GM12878 (cell line): ENCODE measurements at regions not wholly inside any gene's neighbourhood (a gene's known extent, or its start where the extent isn't known, plus 50 kb on each side); places are given as distances from the start of the nearest gene placed in this dataset.

Source experiments
- ATAC-seq: fragments of 200-7000 bp; cut with Tn5 transposase; 3 replicates; pipeline ENCODE4 v1.9.1; 2020; ENCODE audit warnings: mild to moderate bottlenecking, moderate library complexity
- BruUV-seq: library from RNA; stranded (reverse); fragments of 400-500 nt; replicated peaks from 2 replicates; lab custom pipeline; 2021; lab: Mats Ljungman, UMichigan
- CTCF ChIA-PET: fragments of 300-600 bp; sonication (Branson Sonifier 250); formaldehyde crosslinking; extraction: SDS; loops from one replicate; lab custom pipeline; 2021; ENCODE audit warnings: inconsistent platforms; lab: Yijun Ruan, JAX
- POLR2A ChIA-PET: fragments of 350-600 bp; formaldehyde crosslinking; extraction: SDS; loops from one replicate; lab custom pipeline; 2021; ENCODE audit warnings: inconsistent platforms; lab: Charles Lee
- RAD21 ChIA-PET: fragments of 300-600 bp; sonication (Branson Sonifier 250); formaldehyde crosslinking; loops from one replicate; lab custom pipeline; 2023; ENCODE audit warnings: antibody characterized with exemption; ENCODE audit not compliant: unreplicated experiment; lab: Charles Lee
- SMC1A ChIA-PET: fragments of 300-600 bp; sonication (Branson Sonifier 250); formaldehyde crosslinking; loops from one replicate; lab custom pipeline; 2023; ENCODE audit not compliant: unreplicated experiment, uncharacterized antibody; lab: Charles Lee
- DNase-seq: peaks from one replicate; pipeline ENCODE4 v3.0.0-alpha.2; 2011; ENCODE audit warnings: low read depth, low spot score
- FAIRE-seq: peaks from 3 replicates; lab custom pipeline; 2011; peaks lifted over from hg19 to GRCh38; lab: Jason Lieb, UNC
- H2AFZ ChIP-seq: 2 replicates; pipeline ENCODE4 v1.6.0; 2011; ENCODE audit warnings: low read depth, low read length, control low read depth; ENCODE audit not compliant: control insufficient read depth
- H3K27ac ChIP-seq: 2 replicates; pipeline ENCODE4 v1.5.1; 2011; ENCODE audit warnings: control low read depth; ENCODE audit not compliant: control insufficient read depth, insufficient read depth
- H3K27me3 ChIP-seq, 2 experiments: replicated peaks in 1 of 2; 2 replicates each; pipeline versions ENCODE4 v1.6.0 to v1.6.1; 2011; ENCODE audit warnings: low read length in 1 of 2; ENCODE audit not compliant: control insufficient read depth in 2 of 2, insufficient read depth in 2 of 2
- H3K36me3 ChIP-seq, 2 experiments: 2 replicates each; pipeline ENCODE4 v1.5.1; 2011; ENCODE audit warnings: low read length in 1 of 2; ENCODE audit not compliant: control insufficient read depth in 2 of 2, insufficient read depth in 2 of 2
- H3K4me1 ChIP-seq: 2 replicates; pipeline ENCODE4 v1.6.1; 2011; ENCODE audit warnings: mild to moderate bottlenecking, low read length, moderate library complexity, mixed read lengths; ENCODE audit not compliant: control insufficient read depth, insufficient read depth
- H3K4me2 ChIP-seq: 2 replicates; pipeline ENCODE4 v1.6.0; 2011; ENCODE audit warnings: control low read depth; ENCODE audit not compliant: control insufficient read depth, insufficient read depth
- H3K4me3 ChIP-seq: fragments of 200-600 bp; sonication (generic); 2 replicates; pipeline ENCODE4 v1.5.1; 2016
- H3K79me2 ChIP-seq: 2 replicates; pipeline ENCODE4 v1.6.0; 2011; ENCODE audit warnings: low read length; ENCODE audit not compliant: control insufficient read depth, insufficient read depth
- H3K9ac ChIP-seq: 2 replicates; pipeline ENCODE4 v1.8.0; 2011; ENCODE audit warnings: low read length, control low read depth, mixed read lengths; ENCODE audit not compliant: control insufficient read depth, insufficient read depth
- H3K9me3 ChIP-seq: replicated peaks from 3 replicates; pipeline ENCODE4 v1.5.1; 2011; ENCODE audit warnings: mild to moderate bottlenecking, low read length; ENCODE audit not compliant: control insufficient read depth, insufficient read depth
- H4K20me1 ChIP-seq: 2 replicates; pipeline ENCODE4 v1.6.0; 2011; ENCODE audit not compliant: control insufficient read depth, insufficient read depth
- CBFB ChIP-seq: IDR thresholded peaks from 2 replicates; pipeline ENCODE4 v1.6.1; 2016; ENCODE audit warnings: antibody characterized with exemption, low read depth
- CBX5 ChIP-seq: sonication (generic); IDR thresholded peaks from 2 replicates; pipeline ENCODE4 v1.6.1; 2016; ENCODE audit warnings: low read depth, moderate library complexity, mild to moderate bottlenecking, inconsistent platforms
- ESRRA ChIP-seq: IDR thresholded peaks from 2 replicates; pipeline ENCODE4 v1.6.1; 2012; ENCODE audit warnings: mild to moderate bottlenecking, low read length, improper control_type of control experiment
- HDAC6 ChIP-seq: fragments of 200-600 bp; sonication (generic); IDR thresholded peaks from one replicate; pipeline ENCODE4 v1.8.0; 2017; ENCODE audit warnings: antibody characterized with exemption; ENCODE audit not compliant: unreplicated experiment
- NFYA ChIP-seq: IDR thresholded peaks from 2 replicates; pipeline ENCODE4 v1.6.1; 2011; ENCODE audit warnings: low read depth, mild to moderate bottlenecking, low read length, improper control_type of control experiment, borderline replicate concordance
- NFYB ChIP-seq: IDR thresholded peaks from 2 replicates; pipeline ENCODE4 v1.6.1; 2011; ENCODE audit warnings: low read depth, mild to moderate bottlenecking, low read length, improper control_type of control experiment, moderate library complexity; ENCODE audit not compliant: insufficient read depth
- NRF1 ChIP-seq: conservative IDR thresholded peaks from 2 replicates; pipeline ENCODE4 v1.6.1; 2011; ENCODE audit warnings: mild to moderate bottlenecking, low read depth, low read length, improper control_type of control experiment
- PAX5 ChIP-seq: IDR thresholded peaks from 2 replicates; pipeline ENCODE4 v1.6.1; 2011; ENCODE audit warnings: low read depth, low read length, borderline replicate concordance
- RELA ChIP-seq: fragments of 450-650 bp; IDR thresholded peaks from 2 replicates; pipeline ENCODE4 v1.8.0; 2014; ENCODE audit warnings: borderline replicate concordance; ENCODE audit not compliant: partially characterized antibody
- RUNX3 ChIP-seq: IDR thresholded peaks from 2 replicates; pipeline ENCODE4 v1.6.1; 2012; ENCODE audit warnings: low read length, inconsistent platforms
- TCF3 ChIP-seq: IDR thresholded peaks from 2 replicates; pipeline ENCODE4 v1.6.1; 2012; ENCODE audit warnings: low read depth, mild to moderate bottlenecking, low read length, borderline replicate concordance; ENCODE audit not compliant: insufficient read depth
- TCF7 ChIP-seq: IDR thresholded peaks from 2 replicates; pipeline ENCODE4 v1.6.1; 2014; ENCODE audit warnings: antibody characterized with exemption, borderline replicate concordance
- YBX1 ChIP-seq: fragments of 450-650 bp; IDR thresholded peaks from 2 replicates; pipeline ENCODE4 v1.6.1; 2016; ENCODE audit warnings: antibody characterized with exemption
- WGBS: methylation state at CpG from one replicate; pipeline ENCODE4 v1.1.6; 2016; ENCODE audit warnings: low lambda C conversion rate; ENCODE audit not compliant: insufficient replicate concordance, insufficient coverage; ENCODE audit errors: missing lambda C conversion rate; 5-methylcytosine and 5-hydroxymethylcytosine counted together
- in situ Hi-C: fragments of 300-500 bp; cut with MboI; formaldehyde crosslinking; loops from 9 replicates; pipeline ENCODE4 v1.14.3; 2018; ENCODE audit warnings: mixed read lengths
- intact Hi-C: fragments of 100-400 bp; cut with micrococcal nuclease; formaldehyde crosslinking; loops from one replicate; pipeline ENCODE4 v1.14.2; 2022; ENCODE audit not compliant: unreplicated experiment
- TF ChIP-seq, protein P1 (sequence below): IDR thresholded peaks from 2 replicates; pipeline ENCODE4 v1.6.1; 2011; ENCODE audit warnings: low read depth, mild to moderate bottlenecking, low read length, moderate library complexity, borderline replicate concordance; ENCODE audit errors: extremely low read depth
- TF ChIP-seq, protein P2 (sequence below): fragments of 450-650 bp; IDR thresholded peaks from 2 replicates; pipeline ENCODE4 v1.6.1; 2017; ENCODE audit warnings: mild to moderate bottlenecking, low read depth, inconsistent platforms; ENCODE audit not compliant: poor library complexity, severe bottlenecking
- TF ChIP-seq, protein P3 (sequence below): IDR thresholded peaks from 2 replicates; pipeline ENCODE4 v1.6.1; 2011; ENCODE audit warnings: mild to moderate bottlenecking, low read depth, low read length, moderate library complexity; ENCODE audit not compliant: insufficient replicate concordance
- TF ChIP-seq, protein P4 (sequence below): fragments of 450-650 bp; IDR thresholded peaks from 2 replicates; pipeline ENCODE4 v1.6.1; 2014; ENCODE audit warnings: mild to moderate bottlenecking

DNA sequence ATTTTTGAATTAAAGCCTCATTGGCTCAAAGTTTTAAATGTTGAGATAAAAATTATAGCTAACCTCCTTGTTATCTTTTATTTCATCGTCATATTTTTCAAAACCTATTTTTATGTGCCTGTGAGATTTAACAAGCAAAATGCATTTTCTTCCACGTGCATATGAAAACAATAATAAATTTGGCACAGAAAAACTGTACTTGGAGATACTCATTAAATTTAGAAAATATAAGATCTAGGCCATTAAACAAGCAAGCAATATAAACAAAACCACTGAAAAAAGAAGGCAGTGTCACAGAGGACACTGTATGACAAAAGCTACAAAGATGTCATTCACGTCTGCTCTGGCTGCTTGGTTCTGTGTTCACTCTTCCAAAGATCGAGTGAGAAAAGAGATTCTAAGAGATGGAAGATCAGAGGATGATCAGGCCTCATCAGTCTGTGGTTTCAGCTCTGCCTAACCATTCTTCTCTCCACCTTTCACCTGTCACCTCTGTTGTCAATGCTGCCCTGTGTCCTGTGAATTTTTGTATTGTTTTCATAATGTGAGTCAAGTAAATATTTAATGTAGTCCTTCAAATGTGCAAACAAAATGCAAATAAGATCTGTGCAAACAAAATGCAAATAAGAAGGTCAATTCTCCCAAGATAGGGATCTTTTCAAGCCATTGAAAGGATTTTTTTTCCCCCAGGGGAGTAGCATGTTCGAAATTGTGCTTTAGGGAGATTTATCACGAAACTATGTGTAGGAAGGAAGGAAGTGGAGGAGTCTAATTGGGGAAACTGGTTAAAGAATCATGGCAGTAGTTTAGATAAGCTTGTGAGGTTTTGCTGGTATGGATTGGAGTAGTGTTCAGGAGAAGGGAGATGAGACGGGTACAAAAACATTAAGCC lies 138.7 kb upstream of the RBMS1 start (continued):
- TF ChIP-seq, protein P1, sequence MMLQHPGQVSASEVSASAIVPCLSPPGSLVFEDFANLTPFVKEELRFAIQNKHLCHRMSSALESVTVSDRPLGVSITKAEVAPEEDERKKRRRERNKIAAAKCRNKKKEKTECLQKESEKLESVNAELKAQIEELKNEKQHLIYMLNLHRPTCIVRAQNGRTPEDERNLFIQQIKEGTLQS: no peak
- TF ChIP-seq CBX5 (no peak), YBX1 (no peak), NFYB (no peak)

DNA sequence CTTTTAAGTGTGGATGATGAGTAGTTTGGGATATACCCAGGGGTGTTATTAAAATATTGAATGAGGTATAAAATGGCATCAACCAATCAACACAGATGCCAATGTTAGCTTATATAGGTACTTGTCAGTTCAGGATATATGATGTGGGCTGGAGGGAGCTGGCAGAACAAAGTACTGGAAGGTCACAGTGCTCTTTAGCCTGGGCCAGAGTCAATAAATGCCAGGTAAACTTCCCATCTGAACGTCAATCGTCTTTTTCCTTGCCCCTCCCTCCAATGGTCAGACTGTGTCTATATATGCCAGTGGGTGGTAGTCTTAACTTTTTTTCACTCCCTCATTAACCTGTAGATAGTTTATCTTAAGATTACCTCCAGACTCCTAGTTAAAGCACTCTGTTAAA lies 140.8 kb upstream of the RBMS1 start:
- FAIRE-seq (no peak), DNase-seq (no peak), ATAC-seq (no peak)
- 94% methylated on average over 2 of the region's 2 CpGs for WGBS
- TF ChIP-seq PAX5: no peak
- no peak for TF ChIP-seq HDAC6
- TF ChIP-seq TCF3: no peak
- TF ChIP-seq RUNX3: no peak
- TF ChIP-seq, protein P2, sequence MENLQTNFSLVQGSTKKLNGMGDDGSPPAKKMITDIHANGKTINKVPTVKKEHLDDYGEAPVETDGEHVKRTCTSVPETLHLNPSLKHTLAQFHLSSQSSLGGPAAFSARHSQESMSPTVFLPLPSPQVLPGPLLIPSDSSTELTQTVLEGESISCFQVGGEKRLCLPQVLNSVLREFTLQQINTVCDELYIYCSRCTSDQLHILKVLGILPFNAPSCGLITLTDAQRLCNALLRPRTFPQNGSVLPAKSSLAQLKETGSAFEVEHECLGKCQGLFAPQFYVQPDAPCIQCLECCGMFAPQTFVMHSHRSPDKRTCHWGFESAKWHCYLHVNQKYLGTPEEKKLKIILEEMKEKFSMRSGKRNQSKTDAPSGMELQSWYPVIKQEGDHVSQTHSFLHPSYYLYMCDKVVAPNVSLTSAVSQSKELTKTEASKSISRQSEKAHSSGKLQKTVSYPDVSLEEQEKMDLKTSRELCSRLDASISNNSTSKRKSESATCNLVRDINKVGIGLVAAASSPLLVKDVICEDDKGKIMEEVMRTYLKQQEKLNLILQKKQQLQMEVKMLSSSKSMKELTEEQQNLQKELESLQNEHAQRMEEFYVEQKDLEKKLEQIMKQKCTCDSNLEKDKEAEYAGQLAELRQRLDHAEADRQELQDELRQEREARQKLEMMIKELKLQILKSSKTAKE: no peak
- TF ChIP-seq NFYA: no peak
- TF ChIP-seq ESRRA: no peak
- TF ChIP-seq, protein P3, sequence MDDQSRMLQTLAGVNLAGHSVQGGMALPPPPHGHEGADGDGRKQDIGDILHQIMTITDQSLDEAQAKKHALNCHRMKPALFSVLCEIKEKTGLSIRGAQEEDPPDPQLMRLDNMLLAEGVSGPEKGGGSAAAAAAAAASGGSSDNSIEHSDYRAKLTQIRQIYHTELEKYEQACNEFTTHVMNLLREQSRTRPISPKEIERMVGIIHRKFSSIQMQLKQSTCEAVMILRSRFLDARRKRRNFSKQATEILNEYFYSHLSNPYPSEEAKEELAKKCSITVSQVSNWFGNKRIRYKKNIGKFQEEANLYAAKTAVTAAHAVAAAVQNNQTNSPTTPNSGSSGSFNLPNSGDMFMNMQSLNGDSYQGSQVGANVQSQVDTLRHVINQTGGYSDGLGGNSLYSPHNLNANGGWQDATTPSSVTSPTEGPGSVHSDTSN: no peak
- TF ChIP-seq CBFB: no peak
- TF ChIP-seq TCF7: no peak
- TF ChIP-seq NRF1: no peak
- no peak for TF ChIP-seq RELA
- TF ChIP-seq, protein P4, sequence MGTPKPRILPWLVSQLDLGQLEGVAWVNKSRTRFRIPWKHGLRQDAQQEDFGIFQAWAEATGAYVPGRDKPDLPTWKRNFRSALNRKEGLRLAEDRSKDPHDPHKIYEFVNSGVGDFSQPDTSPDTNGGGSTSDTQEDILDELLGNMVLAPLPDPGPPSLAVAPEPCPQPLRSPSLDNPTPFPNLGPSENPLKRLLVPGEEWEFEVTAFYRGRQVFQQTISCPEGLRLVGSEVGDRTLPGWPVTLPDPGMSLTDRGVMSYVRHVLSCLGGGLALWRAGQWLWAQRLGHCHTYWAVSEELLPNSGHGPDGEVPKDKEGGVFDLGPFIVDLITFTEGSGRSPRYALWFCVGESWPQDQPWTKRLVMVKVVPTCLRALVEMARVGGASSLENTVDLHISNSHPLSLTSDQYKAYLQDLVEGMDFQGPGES: no peak
- Histone ChIP-seq H3K4me2 (no peak overlapping the region), H3K36me3 (no peaks in the 10 kb centered on the region), H3K27ac (no peak overlapping the region), H3K4me1 (no peaks in the 10 kb centered on the region), H3K9me3 (no peaks in the 10 kb centered on the region), H2AFZ (no peak overlapping the region), H3K9ac (no peak overlapping the region), H3K79me2 (no peaks in the 10 kb centered on the region), H3K27me3 (no peaks in the 10 kb centered on the region), H4K20me1 (no peaks in the 10 kb centered on the region), H3K4me3 (no peak overlapping the region)
- ChIA-PET RAD21 (no interaction called here), CTCF (no interaction called here), SMC1A (no interaction called here), POLR2A (no interaction called here)
- no TSS peak for BruUV-seq
- in situ Hi-C loops: no loop called here
- intact Hi-C loops: no loop called here
